GM12878 (cell line): ENCODE measurements at regions not wholly inside any gene's neighbourhood (a gene's known extent, or its start where the extent isn't known, plus 50 kb on each side); places are given as distances from the start of the nearest gene placed in this dataset.
A peak's percentile ranks its signal among the peaks of the same experiment; 100 is the strongest.

ENCODE experiments used
- ATF7 ChIP-seq: fragments of 450-650 bp; IDR thresholded peaks from 2 replicates; pipeline ENCODE4 v1.6.1; 2016; ENCODE audit warnings: low read depth, mild to moderate bottlenecking
- CEBPB ChIP-seq, 2 experiments: fragments of 150-350 bp in 1 of 2; IDR thresholded peaks; 2 replicates each; pipeline ENCODE4 v1.6.1; 2012 to 2014; ENCODE audit warnings: low read depth in 2 of 2, low read length in 2 of 2, borderline replicate concordance in 1 of 2, inconsistent platforms in 1 of 2
- CTCF ChIP-seq, 3 experiments: IDR thresholded peaks in 2 of 3; conservative IDR thresholded peaks in 1 of 3; 2 replicates each; pipeline ENCODE4 v1.5.1; 2011; ENCODE audit warnings: low read depth in 3 of 3, low read length in 3 of 3, mild to moderate bottlenecking in 3 of 3, control low read depth in 2 of 3, moderate library complexity in 2 of 3, inconsistent platforms in 1 of 3, mixed read lengths in 1 of 3; ENCODE audit not compliant: control insufficient read depth in 2 of 3, insufficient read depth in 1 of 3; ENCODE audit errors: extremely low read depth in 1 of 3
- HDAC2 ChIP-seq: fragments of 200-600 bp; sonication (generic); IDR thresholded peaks from 2 replicates; pipeline ENCODE4 v1.6.1; 2017
- IKZF1 ChIP-seq: fragments of 450-650 bp; conservative IDR thresholded peaks from 2 replicates; pipeline ENCODE4 v1.6.1; 2017; ENCODE audit warnings: antibody characterized with exemption, mild to moderate bottlenecking
- IRF5 ChIP-seq: fragments of 450-650 bp; IDR thresholded peaks from 2 replicates; pipeline ENCODE4 v1.6.1; 2017; ENCODE audit warnings: borderline replicate concordance
- KLF5 ChIP-seq: fragments of 450-650 bp; IDR thresholded peaks from 2 replicates; pipeline ENCODE4 v1.6.1; 2014; ENCODE audit warnings: mild to moderate bottlenecking; ENCODE audit not compliant: partially characterized antibody
- MAX ChIP-seq: IDR thresholded peaks from 2 replicates; pipeline ENCODE4 v1.6.1; 2012; ENCODE audit warnings: low read depth, low read length, improper control_type of control experiment
- NKRF ChIP-seq: fragments of 450-650 bp; conservative IDR thresholded peaks from 2 replicates; pipeline ENCODE4 v1.6.1; 2017; ENCODE audit warnings: mild to moderate bottlenecking, moderate library complexity
- NRF1 ChIP-seq: conservative IDR thresholded peaks from 2 replicates; pipeline ENCODE4 v1.6.1; 2011; ENCODE audit warnings: mild to moderate bottlenecking, low read depth, low read length, improper control_type of control experiment
- RAD21 ChIP-seq: IDR thresholded peaks from 2 replicates; pipeline ENCODE4 v1.6.1; 2011; ENCODE audit warnings: mild to moderate bottlenecking, low read depth, low read length, moderate library complexity; ENCODE audit not compliant: insufficient read depth
- RAD51 ChIP-seq: fragments of 450-650 bp; IDR thresholded peaks from 2 replicates; pipeline ENCODE4 v1.6.1; 2016; ENCODE audit warnings: moderate library complexity, mild to moderate bottlenecking, inconsistent platforms
- RB1 ChIP-seq: fragments of 450-650 bp; formaldehyde crosslinking; IDR thresholded peaks from 2 replicates; pipeline ENCODE4 v1.6.1; 2017; ENCODE audit warnings: mild to moderate bottlenecking, borderline replicate concordance
- STAT3 ChIP-seq: IDR thresholded peaks from 2 replicates; pipeline ENCODE4 v1.6.1; 2011; ENCODE audit warnings: low read depth, low read length, improper control_type of control experiment
- TCF7 ChIP-seq: IDR thresholded peaks from 2 replicates; pipeline ENCODE4 v1.6.1; 2014; ENCODE audit warnings: antibody characterized with exemption, borderline replicate concordance
- USF1 ChIP-seq: IDR thresholded peaks from 2 replicates; pipeline ENCODE4 v1.6.1; 2011; ENCODE audit warnings: borderline replicate concordance, low read depth, mild to moderate bottlenecking, moderate library complexity, mixed read lengths, low read length; ENCODE audit not compliant: insufficient read depth; ENCODE audit errors: extremely low read length
- ZBED1 ChIP-seq: IDR thresholded peaks from 2 replicates; pipeline ENCODE4 v1.6.1; 2016; ENCODE audit warnings: borderline replicate concordance
- ZBTB40 ChIP-seq: fragments of 450-650 bp; IDR thresholded peaks from 2 replicates; pipeline ENCODE4 v1.6.1; 2016; ENCODE audit warnings: mild to moderate bottlenecking, moderate library complexity, borderline replicate concordance
- ZNF217 ChIP-seq: fragments of 450-650 bp; IDR thresholded peaks from 2 replicates; pipeline ENCODE4 v1.6.1; 2017; ENCODE audit warnings: antibody characterized with exemption, mild to moderate bottlenecking

GRCh38 chr12:93094988-93095737 lies 166.1 kb upstream of the EEA1 start (continued):
- no peak for TF ChIP-seq CTCF (IDR thresholded peaks at IDR 0.05 in 2 of 3, conservative IDR thresholded peaks at IDR 0.05 in 1 of 3; ENCODE audit: control insufficient read depth in 2 of 3, extremely low read depth in 1 of 3, insufficient read depth in 1 of 3, low read depth in 3 of 3, low read length in 3 of 3)
- TF ChIP-seq NRF1: no peak
- TF ChIP-seq ZNF217: no peak
- peak; percentile 98 for TF ChIP-seq ATF7
- TF ChIP-seq CEBPB (IDR thresholded peaks at IDR 0.05; ENCODE audit: borderline replicate concordance in 1 of 2, low read depth in 2 of 2, low read length in 2 of 2): peak in 1 of 2 experiments; percentile 95; a peak in 2 of 4 replicates
- TF ChIP-seq HDAC2: no peak
- TF ChIP-seq NKRF: no peak; the same call in 1 of the 2 replicates
- peak; percentile 82 for TF ChIP-seq IKZF1
- peak; percentile 32; the same call in 1 of the 2 replicates for TF ChIP-seq RAD21
- 0 out of 2 replicates have a peak, but pooled peaks have one; percentile 26 for TF ChIP-seq STAT3
- TF ChIP-seq RB1: no peak
- no peak for TF ChIP-seq MAX
- peak; percentile 93; the same call in 1 of the 2 replicates for TF ChIP-seq ZBED1
- TF ChIP-seq IRF5: no peak
- peak; percentile 36 for TF ChIP-seq KLF5
- TF ChIP-seq RAD51: no peak
- no peak for TF ChIP-seq USF1
- TF ChIP-seq ZBTB40: peak; percentile 15; the same call in 1 of the 2 replicates
- TF ChIP-seq TCF7: no peak
